Endothelial cell (in vitro differentiated cells): ENCODE measurements at regions not wholly inside any gene's neighbourhood (a gene's known extent, or its start where the extent isn't known, plus 50 kb on each side); places are given as distances from the start of the nearest gene placed in this dataset.

Source experiments
- DNase-seq: peaks from one replicate; pipeline ENCODE4 v3.0.0; 2021; ENCODE audit warnings: low spot score
- H3K27ac Mint-ChIP-seq: one replicate; pipeline ENCODE4 v1.8.0; 2021; ENCODE audit warnings: mixed read lengths, inconsistent platforms; ENCODE audit not compliant: unreplicated experiment
- H3K27me3 Mint-ChIP-seq: one replicate; pipeline ENCODE4 v1.8.0; 2021; ENCODE audit warnings: mild to moderate bottlenecking, moderate library complexity, mixed read lengths, inconsistent platforms; ENCODE audit not compliant: unreplicated experiment
- H3K36me3 Mint-ChIP-seq: one replicate; pipeline ENCODE4 v1.8.0; 2021; ENCODE audit warnings: mild to moderate bottlenecking, low read depth, mixed read lengths, inconsistent platforms; ENCODE audit not compliant: unreplicated experiment
- H3K4me1 Mint-ChIP-seq: one replicate; pipeline ENCODE4 v1.8.0; 2021; ENCODE audit warnings: mild to moderate bottlenecking, mixed read lengths, inconsistent platforms; ENCODE audit not compliant: unreplicated experiment
- H3K4me3 Mint-ChIP-seq: one replicate; pipeline ENCODE4 v1.8.0; 2021; ENCODE audit warnings: mild to moderate bottlenecking, mixed read lengths, inconsistent platforms; ENCODE audit not compliant: unreplicated experiment
- H3K9me3 Mint-ChIP-seq: one replicate; pipeline ENCODE4 v1.8.0; 2021; ENCODE audit warnings: mixed read lengths, inconsistent platforms; ENCODE audit not compliant: unreplicated experiment
- CTCF ChIP-seq: fragments of 200-600 bp; sonication (generic); IDR thresholded peaks from one replicate; pipeline ENCODE4 v1.5.0; 2021; ENCODE audit warnings: antibody characterized with exemption; ENCODE audit not compliant: unreplicated experiment

- no peak for DNase-seq
These were observed 941.3 kb downstream of the DIPK2A start for GRCh38 chr3:144912968-144913367.

GRCh38 chr3:144915202-144915601, 943.6 kb downstream of the DIPK2A start:
- Mint-ChIP-seq H3K27ac (no peak overlapping the region), H3K27me3 (no peaks in the 10 kb centered on the region), H3K4me3 (no peak overlapping the region), H3K9me3 (no peaks in the 10 kb centered on the region), H3K36me3 (no peaks in the 10 kb centered on the region), H3K4me1 (no peaks in the 10 kb centered on the region)
- TF ChIP-seq CTCF, result no peak
- no peak for DNase-seq

More at GRCh38 chr3:144912968-144913367, 941.3 kb downstream of the DIPK2A start:
- Mint-ChIP-seq H3K4me3 (no peak overlapping the region), H3K9me3 (no peaks in the 10 kb centered on the region), H3K4me1 (no peaks in the 10 kb centered on the region), H3K36me3 (no peaks in the 10 kb centered on the region), H3K27me3 (no peaks in the 10 kb centered on the region), H3K27ac (no peak overlapping the region)
- TF ChIP-seq CTCF, result no peak

- H3K27me3 Mint-ChIP-seq, result no peaks in the 10 kb centered on the region
- no peaks in the 10 kb centered on the region for H3K4me1 Mint-ChIP-seq
- no peak overlapping the region for H3K4me3 Mint-ChIP-seq
- no peak for TF ChIP-seq CTCF
- DNase-seq, result no peak
- no peak overlapping the region for H3K27ac Mint-ChIP-seq
- no peaks in the 10 kb centered on the region for H3K9me3 Mint-ChIP-seq
- no peaks in the 10 kb centered on the region for H3K36me3 Mint-ChIP-seq
These were observed 950.1 kb downstream of the DIPK2A start for GRCh38 chr3:144921710-144922109.

GRCh38 chr3:144923046-144923775, 951.6 kb downstream of the DIPK2A start:
- H3K4me3 Mint-ChIP-seq, result no peak overlapping the region
- DNase-seq, result no peak
- no peak for TF ChIP-seq CTCF
- no peaks in the 10 kb centered on the region for H3K4me1 Mint-ChIP-seq
- no peak overlapping the region for H3K27ac Mint-ChIP-seq
- no peaks in the 10 kb centered on the region for H3K9me3 Mint-ChIP-seq
- H3K36me3 Mint-ChIP-seq, result no peaks in the 10 kb centered on the region
- no peaks in the 10 kb centered on the region for H3K27me3 Mint-ChIP-seq

- Mint-ChIP-seq H3K27me3 (no peaks in the 10 kb centered on the region), H3K4me3 (no peak overlapping the region), H3K9me3 (no peaks in the 10 kb centered on the region), H3K36me3 (no peaks in the 10 kb centered on the region), H3K4me1 (no peaks in the 10 kb centered on the region), H3K27ac (no peak overlapping the region)
- TF ChIP-seq CTCF, result no peak
- no peak for DNase-seq
These were observed 958.8 kb downstream of the DIPK2A start for GRCh38 chr3:144930431-144930830.
